K562 (cell line): ENCODE measurements at regions not wholly inside any gene's neighbourhood (a gene's known extent, or its start where the extent isn't known, plus 50 kb on each side); places are given as distances from the start of the nearest gene placed in this dataset.

Experiments used
- ATAC-seq: fragments of 200-7000 bp; cut with Tn5 transposase; 3 replicates; pipeline ENCODE4 v1.9.1; 2020; ENCODE audit warnings: moderate library complexity
- BruUV-seq: library from RNA; stranded (reverse); fragments of 400-500 nt; replicated peaks from 2 replicates; lab custom pipeline; 2021; lab: Mats Ljungman, UMichigan
- CTCF ChIA-PET: fragments of 300-600 bp; formaldehyde crosslinking; extraction: SDS; loops from one replicate; lab custom pipeline; 2021; ENCODE audit warnings: low intra/inter-chr PET ratio; lab: Yijun Ruan, JAX
- POLR2A ChIA-PET: fragments of 300-600, 350-650 bp; sonication (Branson Sonifier 250); formaldehyde crosslinking; extraction: SDS; loops from one replicate; lab custom pipeline; 2021; ENCODE audit warnings: antibody characterized with exemption, inconsistent platforms; lab: Yijun Ruan, JAX
- DNase-seq, 4 experiments: peaks; one replicate each; pipeline versions ENCODE4 v3.0.0 to v3.0.0-alpha.2; 2011 to 2018; ENCODE audit warnings: low spot score in 3 of 4, mixed read lengths in 3 of 4; ENCODE audit errors: extremely low read depth in 1 of 4
- FAIRE-seq: peaks from 2 replicates; lab custom pipeline; 2011; peaks lifted over from hg19 to GRCh38; lab: Jason Lieb, UNC
- H2AFZ ChIP-seq: 2 replicates; pipeline ENCODE4 v1.6.0; 2011; ENCODE audit warnings: low read depth, low read length, control low read depth, inconsistent platforms
- H3K27ac ChIP-seq: fragments of 200-600 bp; 3 replicates; pipeline ENCODE4 v1.8.0; 2011; ENCODE audit warnings: low read depth, mild to moderate bottlenecking, control low read depth, inconsistent platforms, low read length, moderate library complexity, mixed read lengths; ENCODE audit errors: extremely low read depth
- H3K27me3 ChIP-seq, 2 experiments: fragments of 300-600 bp in 1 of 2; 2 replicates in 1 of 2; 3 replicates in 1 of 2; pipeline versions ENCODE4 v1.6.0 to v1.8.0; 2011; ENCODE audit warnings: inconsistent platforms in 2 of 2, low read length in 2 of 2, mild to moderate bottlenecking in 1 of 2, mixed read lengths in 1 of 2, moderate library complexity in 1 of 2; ENCODE audit not compliant: control insufficient read depth in 2 of 2, insufficient read depth in 2 of 2
- H3K36me3 ChIP-seq: fragments of 300-600 bp; 3 replicates; pipeline ENCODE4 v1.8.0; 2011; ENCODE audit warnings: mild to moderate bottlenecking, low read length, inconsistent platforms; ENCODE audit not compliant: control insufficient read depth, insufficient read depth
- H3K4me1 ChIP-seq, 2 experiments: fragments of 200-600 bp in 1 of 2; replicated peaks in 1 of 2; 2 replicates in 1 of 2; 3 replicates in 1 of 2; pipeline versions ENCODE4 v1.5.1 to v1.8.0; 2011; ENCODE audit warnings: inconsistent platforms in 2 of 2, low read length in 2 of 2, mild to moderate bottlenecking in 1 of 2, mixed read lengths in 1 of 2, moderate library complexity in 1 of 2; ENCODE audit not compliant: control insufficient read depth in 2 of 2, insufficient read depth in 2 of 2
- H3K4me2 ChIP-seq: 2 replicates; pipeline ENCODE4 v1.6.1; 2011; ENCODE audit warnings: low read length, control low read depth, inconsistent platforms, mixed read lengths; ENCODE audit not compliant: insufficient read depth
- H3K4me3 ChIP-seq: fragments of 200-600 bp; sonication (generic), shearing (Covaris generic); 2 replicates; pipeline ENCODE4 v1.5.1; 2016; ENCODE audit warnings: control low read depth, inconsistent platforms
- H3K79me2 ChIP-seq: fragments of 200-600 bp; 3 replicates; pipeline ENCODE4 v1.8.0; 2011; ENCODE audit warnings: low read length, inconsistent platforms; ENCODE audit not compliant: control insufficient read depth, insufficient read depth
- H3K9ac ChIP-seq, 2 experiments: 2 replicates each; pipeline versions ENCODE4 v1.6.0 to v1.6.1; 2011; ENCODE audit warnings: low read depth in 2 of 2, low read length in 2 of 2, control low read depth in 1 of 2, inconsistent platforms in 1 of 2, mild to moderate bottlenecking in 1 of 2, mixed read lengths in 1 of 2; ENCODE audit not compliant: insufficient read depth in 1 of 2
- H3K9me1 ChIP-seq: one replicate; pipeline ENCODE4 v1.6.0; 2011; ENCODE audit warnings: inconsistent platforms, mild to moderate bottlenecking, low read length, moderate library complexity; ENCODE audit not compliant: control insufficient read depth, insufficient read depth
- H3K9me3 ChIP-seq: replicated peaks from 2 replicates; pipeline ENCODE4 v1.5.1; 2011; ENCODE audit warnings: low read depth, low read length, inconsistent platforms; ENCODE audit not compliant: control insufficient read depth, insufficient read depth
- H4K20me1 ChIP-seq: replicated peaks from 2 replicates; pipeline ENCODE4 v1.6.1; 2011; ENCODE audit warnings: low read length, inconsistent platforms, mixed read lengths; ENCODE audit not compliant: control insufficient read depth, insufficient read depth
- CREB1 ChIP-seq, 2 experiments: sonication (generic) in 1 of 2; formaldehyde crosslinking in 1 of 2; IDR thresholded peaks; 2 replicates each; pipeline versions ENCODE4 v1.6.1 to v1.8.0; 2012 to 2022; ENCODE audit warnings: inconsistent platforms in 1 of 2, mild to moderate bottlenecking in 1 of 2, missing genetic modification reagents in 1 of 2, moderate library complexity in 1 of 2
- KLF16 ChIP-seq: IDR thresholded peaks from 2 replicates; pipeline ENCODE4 v1.6.1; 2016; ENCODE audit warnings: antibody characterized with exemption
- MYBL2 ChIP-seq, 2 experiments: fragments of 450-650 bp in 1 of 2; sonication (generic) in 1 of 2; formaldehyde crosslinking in 1 of 2; IDR thresholded peaks; 2 replicates each; pipeline versions ENCODE4 v1.6.1 to v1.8.1; 2017 to 2022; ENCODE audit warnings: borderline replicate concordance in 1 of 2, inconsistent platforms in 1 of 2, low read depth in 1 of 2, mild to moderate bottlenecking in 1 of 2, missing genetic modification reagents in 1 of 2, moderate library complexity in 1 of 2
- NCOA2 ChIP-seq, 2 experiments: fragments of 450-650 bp; IDR thresholded peaks; 2 replicates each; pipeline ENCODE4 v1.6.1; 2018; ENCODE audit warnings: mild to moderate bottlenecking in 2 of 2, moderate library complexity in 1 of 2; ENCODE audit not compliant: partially characterized antibody in 2 of 2
- OTX1 ChIP-seq: fragments of 450-650 bp; formaldehyde crosslinking; IDR thresholded peaks from 2 replicates; pipeline ENCODE4 v1.4.0; 2022; ENCODE audit warnings: mild to moderate bottlenecking
- PML ChIP-seq: IDR thresholded peaks from 2 replicates; pipeline ENCODE4 v1.6.1; 2012; ENCODE audit warnings: low read length, inconsistent platforms
- PTTG1 ChIP-seq: fragments of 450-650 bp; IDR thresholded peaks from 2 replicates; pipeline ENCODE4 v1.6.1; 2016; ENCODE audit warnings: low read depth, mild to moderate bottlenecking, missing genetic modification characterization, missing compliant biosample characterization
- ZNF644 ChIP-seq: fragments of 200-800 bp; sonication (Bioruptor generic); IDR thresholded peaks from 2 replicates; pipeline ENCODE4 v1.6.1; 2016; ENCODE audit warnings: low read depth, missing genetic modification characterization, missing compliant biosample characterization
- WGBS: fragments of 100-300 bp; shearing (Covaris generic); methylation state at CpG from one replicate; pipeline ENCODE4 v1.1.6; 2016; ENCODE audit warnings: low coverage, mixed read lengths; ENCODE audit not compliant: insufficient coverage; ENCODE audit errors: missing lambda C conversion rate; 5-methylcytosine and 5-hydroxymethylcytosine counted together
- in situ Hi-C: fragments of 300-500 bp; cut with MboI; formaldehyde crosslinking; loops from 4 replicates; pipeline ENCODE4 v1.15.0; 2018; ENCODE audit warnings: inconsistent platforms, mixed read lengths
- intact Hi-C: fragments of 100-400 bp; cut with micrococcal nuclease; formaldehyde crosslinking; loops from 2 replicates; pipeline ENCODE4 v1.14.2; 2022
- TF ChIP-seq, protein P1 (sequence below): fragments of 450-650 bp; IDR thresholded peaks from 2 replicates; pipeline ENCODE4 v1.7.0; 2016; ENCODE audit warnings: borderline replicate concordance
- TF ChIP-seq, protein P2 (sequence below): sonication (generic); formaldehyde crosslinking; IDR thresholded peaks from 2 replicates; pipeline ENCODE4 v1.8.0; 2022; ENCODE audit warnings: mild to moderate bottlenecking, missing genetic modification reagents
- TF ChIP-seq, protein P3 (sequence below): sonication (generic); IDR thresholded peaks from 2 replicates; pipeline ENCODE4 v1.6.1; 2016

DNA sequence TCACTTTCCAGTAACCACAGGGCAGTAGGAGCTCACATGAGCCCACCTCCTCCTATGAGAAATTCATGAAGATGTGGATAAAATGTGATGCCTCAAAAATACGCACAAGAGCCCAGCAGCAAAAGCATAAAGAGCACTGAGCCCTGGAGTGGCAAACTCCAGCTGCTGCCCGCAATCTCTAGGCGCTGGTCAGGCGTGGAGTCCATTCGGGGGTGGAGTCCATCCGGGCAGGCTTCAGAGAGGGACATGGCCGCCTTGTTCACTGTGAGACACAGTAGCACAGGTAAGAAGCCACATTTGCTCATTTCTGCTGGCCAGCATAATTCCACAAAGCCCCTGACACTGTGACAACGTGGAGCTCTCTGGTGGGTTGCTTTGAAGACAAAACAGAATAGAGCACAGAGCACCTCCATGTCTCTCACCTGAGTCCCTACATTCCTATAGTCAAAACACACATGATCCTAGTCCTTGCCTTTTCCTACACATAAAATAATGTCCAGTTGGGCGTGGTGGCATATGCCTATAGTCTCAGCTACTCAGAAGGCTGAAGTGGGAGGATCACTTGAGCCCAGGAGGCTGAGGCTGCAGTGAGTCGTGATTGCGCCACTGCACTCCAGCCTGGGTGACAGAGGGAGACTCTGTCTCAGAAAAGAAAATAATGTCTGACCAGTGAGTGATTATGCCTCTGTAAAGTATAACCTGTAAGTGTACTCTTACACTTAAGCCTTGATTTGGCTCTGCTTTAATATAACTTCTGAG, 365.2 kb downstream of the GADD45G start:
- no peak for DNase-seq
- in situ Hi-C loops, result no loop called here
- TF ChIP-seq, protein P1, sequence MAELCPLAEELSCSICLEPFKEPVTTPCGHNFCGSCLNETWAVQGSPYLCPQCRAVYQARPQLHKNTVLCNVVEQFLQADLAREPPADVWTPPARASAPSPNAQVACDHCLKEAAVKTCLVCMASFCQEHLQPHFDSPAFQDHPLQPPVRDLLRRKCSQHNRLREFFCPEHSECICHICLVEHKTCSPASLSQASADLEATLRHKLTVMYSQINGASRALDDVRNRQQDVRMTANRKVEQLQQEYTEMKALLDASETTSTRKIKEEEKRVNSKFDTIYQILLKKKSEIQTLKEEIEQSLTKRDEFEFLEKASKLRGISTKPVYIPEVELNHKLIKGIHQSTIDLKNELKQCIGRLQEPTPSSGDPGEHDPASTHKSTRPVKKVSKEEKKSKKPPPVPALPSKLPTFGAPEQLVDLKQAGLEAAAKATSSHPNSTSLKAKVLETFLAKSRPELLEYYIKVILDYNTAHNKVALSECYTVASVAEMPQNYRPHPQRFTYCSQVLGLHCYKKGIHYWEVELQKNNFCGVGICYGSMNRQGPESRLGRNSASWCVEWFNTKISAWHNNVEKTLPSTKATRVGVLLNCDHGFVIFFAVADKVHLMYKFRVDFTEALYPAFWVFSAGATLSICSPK, result no peak
- TF ChIP-seq NCOA2 (IDR thresholded peaks at IDR 0.05; ENCODE audit: partially characterized antibody in 2 of 2), result no peak
- TF ChIP-seq, all 486 proteins: peak for 0
- Histone ChIP-seq H4K20me1 (no peaks in the 10 kb centered on the region), H3K27me3 (peaks cover 0 to 5% of the 10 kb centered on the region in 2 experiments; a peak in 3 of 5 replicates), H2AFZ (no peak overlapping the region), H3K4me3 (no peak overlapping the region), H3K9ac (no peak overlapping the region), H3K36me3 (no peaks in the 10 kb centered on the region), H3K9me3 (no peaks in the 10 kb centered on the region), H3K9me1 (no peaks in the 10 kb centered on the region), H3K4me2 (no peak overlapping the region), H3K79me2 (no peaks in the 10 kb centered on the region), H3K27ac (no peak overlapping the region), H3K4me1 (no peaks in the 10 kb centered on the region)
- ChIA-PET CTCF (no interaction called here), POLR2A (interaction anchor here (0.6 kb wide), 1 partner anchor 28 kb away, joined by 3 read pairs; no protein-coding TSS in a partner anchor)
- no TSS peak for BruUV-seq
- intact Hi-C loops, result no loop called here
- FAIRE-seq, result no peak
- 1% methylated on average over 11 of the region's 11 CpGs for WGBS
- ATAC-seq, result no peak

DNA sequence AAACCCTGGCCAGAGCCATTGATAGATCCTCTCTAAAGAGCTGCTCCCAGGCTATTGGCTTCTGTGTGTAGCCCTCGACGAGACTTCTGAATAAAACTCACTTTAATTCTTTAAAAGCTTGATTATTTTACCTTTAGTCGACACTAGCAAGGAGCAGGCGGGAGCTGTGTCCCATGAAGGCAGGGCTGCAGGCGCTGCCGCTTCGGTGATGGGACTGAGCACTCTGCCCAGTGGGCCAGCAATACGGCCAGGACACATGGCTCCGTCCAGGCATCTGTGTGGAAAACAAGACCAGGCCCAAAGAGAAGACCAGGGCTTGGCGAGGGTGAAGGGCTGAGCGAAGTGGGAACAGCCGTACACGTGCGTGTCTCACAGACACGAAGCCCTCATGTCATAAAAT, 365.9 kb downstream of the GADD45G start:
- CTCF ChIA-PET, result no interaction called here
- WGBS, result 5% methylated on average over 14 of the region's 15 CpGs
- H3K9me1 ChIP-seq, result no peaks in the 10 kb centered on the region
- no peaks in the 10 kb centered on the region for H3K36me3 ChIP-seq
- H3K4me2 ChIP-seq, result no peak overlapping the region
- BruUV-seq, result no TSS peak
- peaks cover 0 to 5% of the 10 kb centered on the region in 2 experiments; a peak in 3 of 5 replicates for H3K27me3 ChIP-seq
- no peak overlapping the region for H3K27ac ChIP-seq
- H3K9me3 ChIP-seq, result no peaks in the 10 kb centered on the region
- H3K4me1 ChIP-seq, result no peaks in the 10 kb centered on the region
- ATAC-seq (no peak), FAIRE-seq (no peak), DNase-seq (no peak)
- POLR2A ChIA-PET, result no interaction called here
- H3K79me2 ChIP-seq, result no peaks in the 10 kb centered on the region
- H2AFZ ChIP-seq, result no peak overlapping the region
- no peaks in the 10 kb centered on the region for H4K20me1 ChIP-seq
- in situ Hi-C loops, result no loop called here
- H3K4me3 ChIP-seq, result no peak overlapping the region
- intact Hi-C loops, result no loop called here
- H3K9ac ChIP-seq, result no peak overlapping the region
- TF ChIP-seq OTX1 (CRISPR knock-in tag) (no peak), MYBL2 (IDR thresholded peaks at IDR 0.05; ENCODE audit: low read depth) (no peak), MYBL2 (CRISPR knock-in tag; IDR thresholded peaks at IDR 0.05; ENCODE audit: borderline replicate concordance) (no peak), KLF16 (no peak), PTTG1 (tag) (no peak), CREB1 (IDR thresholded peaks at IDR 0.05) (no peak), CREB1 (CRISPR knock-in tag; IDR thresholded peaks at IDR 0.05) (no peak), PML (no peak), ZNF644 (no peak)
- TF ChIP-seq, protein P2, sequence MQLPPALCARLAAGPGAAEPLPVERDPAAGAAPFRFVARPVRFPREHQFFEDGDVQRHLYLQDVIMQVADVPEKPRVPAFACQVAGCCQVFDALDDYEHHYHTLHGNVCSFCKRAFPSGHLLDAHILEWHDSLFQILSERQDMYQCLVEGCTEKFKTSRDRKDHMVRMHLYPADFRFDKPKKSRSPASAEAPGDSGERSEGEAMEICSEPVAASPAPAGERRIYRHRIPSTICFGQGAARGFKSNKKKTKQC (CRISPR knock-in tag), result no peak
- TF ChIP-seq, protein P3, sequence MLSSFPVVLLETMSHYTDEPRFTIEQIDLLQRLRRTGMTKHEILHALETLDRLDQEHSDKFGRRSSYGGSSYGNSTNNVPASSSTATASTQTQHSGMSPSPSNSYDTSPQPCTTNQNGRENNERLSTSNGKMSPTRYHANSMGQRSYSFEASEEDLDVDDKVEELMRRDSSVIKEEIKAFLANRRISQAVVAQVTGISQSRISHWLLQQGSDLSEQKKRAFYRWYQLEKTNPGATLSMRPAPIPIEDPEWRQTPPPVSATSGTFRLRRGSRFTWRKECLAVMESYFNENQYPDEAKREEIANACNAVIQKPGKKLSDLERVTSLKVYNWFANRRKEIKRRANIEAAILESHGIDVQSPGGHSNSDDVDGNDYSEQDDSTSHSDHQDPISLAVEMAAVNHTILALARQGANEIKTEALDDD, result no peak
